SK-N-SH (cell line): ENCODE measurements at regions not wholly inside any gene's neighbourhood (a gene's known extent, or its start where the extent isn't known, plus 50 kb on each side); places are given as distances from the start of the nearest gene placed in this dataset.

Source experiments
- CTCF ChIA-PET: fragments of 300-600, 350-600 bp; formaldehyde crosslinking; extraction: SDS; loops from one replicate; lab custom pipeline; 2021; lab: Yijun Ruan, JAX
- POLR2A ChIA-PET: fragments of 350-600 bp; sonication (Branson Sonifier 250); formaldehyde crosslinking; extraction: SDS; loops from one replicate; lab custom pipeline; 2020; ENCODE audit warnings: antibody characterized with exemption, inconsistent platforms; lab: Yijun Ruan, JAX
- DNase-seq: peaks from one replicate; pipeline ENCODE4 v3.0.0; 2012
- H2AFZ ChIP-seq: fragments of 200-600 bp; sonication (generic); 2 replicates; pipeline ENCODE4 v1.8.1; 2016; ENCODE audit warnings: antibody characterized with exemption, mild to moderate bottlenecking, low read depth
- H3F3A ChIP-seq: fragments of 200-600 bp; sonication (generic); replicated peaks from 2 replicates; pipeline ENCODE3; 2016; ENCODE audit warnings: antibody characterized with exemption, mild to moderate bottlenecking; ENCODE audit not compliant: insufficient read depth
- H3K27ac ChIP-seq, 2 experiments: fragments of 200-500 bp in 1 of 2; fragments of 200-600 bp in 1 of 2; sonication (Bioruptor generic) in 1 of 2; sonication (generic), shearing (Covaris generic) in 1 of 2; 2 replicates each; pipeline versions ENCODE4 v1.5.1 to v1.6.1; 2014 to 2016; ENCODE audit warnings: low read depth in 2 of 2, inconsistent platforms in 1 of 2, low read length in 1 of 2, mild to moderate bottlenecking in 1 of 2, mixed read lengths in 1 of 2
- H3K27me3 ChIP-seq: fragments of 200-600 bp; sonication (generic), shearing (Covaris generic); 2 replicates; pipeline ENCODE4 v1.6.1; 2016; ENCODE audit warnings: mixed run types; ENCODE audit not compliant: insufficient read depth
- H3K36me3 ChIP-seq, 2 experiments: fragments of 200-500 bp in 1 of 2; fragments of 200-600 bp in 1 of 2; sonication (Bioruptor generic) in 1 of 2; sonication (generic) in 1 of 2; replicated peaks in 1 of 2; 2 replicates each; pipeline versions ENCODE3 to v1.5.1; 2014 to 2016; ENCODE audit warnings: low read length in 1 of 2, mild to moderate bottlenecking in 1 of 2; ENCODE audit not compliant: insufficient read depth in 2 of 2, control insufficient read depth in 1 of 2
- H3K4me1 ChIP-seq, 2 experiments: fragments of 200-500 bp in 1 of 2; fragments of 200-600 bp in 1 of 2; sonication (Bioruptor generic) in 1 of 2; sonication (generic), shearing (Covaris generic) in 1 of 2; 2 replicates each; pipeline versions ENCODE4 v1.5.1 to v1.6.1; 2014 to 2016; ENCODE audit warnings: low read depth in 1 of 2, low read length in 1 of 2, mixed run types in 1 of 2; ENCODE audit not compliant: insufficient read depth in 2 of 2, control insufficient read depth in 1 of 2
- H3K4me2 ChIP-seq: fragments of 200-600 bp; sonication (generic), shearing (Covaris generic); 2 replicates; pipeline ENCODE4 v1.6.1; 2017; ENCODE audit warnings: mixed run types
- H3K4me3 ChIP-seq, 2 experiments: fragments of 200-500 bp in 1 of 2; fragments of 200-600 bp in 1 of 2; sonication (Bioruptor generic) in 1 of 2; sonication (generic), shearing (Covaris generic) in 1 of 2; 2 replicates each; pipeline versions ENCODE4 v1.5.1 to v1.8.1; 2014 to 2016; ENCODE audit warnings: low read depth in 2 of 2, inconsistent platforms in 1 of 2, low read length in 1 of 2, mild to moderate bottlenecking in 1 of 2, mixed read lengths in 1 of 2, moderate library complexity in 1 of 2
- H3K79me2 ChIP-seq: fragments of 200-600 bp; sonication (generic); 2 replicates; pipeline ENCODE4 v1.8.1; 2017; ENCODE audit warnings: mild to moderate bottlenecking; ENCODE audit not compliant: insufficient read depth
- H3K9ac ChIP-seq: fragments of 200-600 bp; sonication (generic); 2 replicates; pipeline ENCODE4 v1.6.1; 2017; ENCODE audit warnings: mixed run types
- H3K9me2 ChIP-seq: fragments of 200-600 bp; sonication (generic); 2 replicates; pipeline ENCODE4 v1.6.1; 2017; ENCODE audit warnings: mixed run types
- H3K9me3 ChIP-seq: fragments of 200-600 bp; sonication (generic); 2 replicates; pipeline ENCODE4 v1.6.1; 2017; ENCODE audit warnings: mixed run types, mild to moderate bottlenecking, moderate library complexity
- H4K20me1 ChIP-seq: fragments of 200-600 bp; sonication (generic); 2 replicates; pipeline ENCODE4 v1.6.1; 2017; ENCODE audit warnings: mild to moderate bottlenecking, mixed run types; ENCODE audit not compliant: insufficient read depth
- CTCF ChIP-seq: fragments of 200-600 bp; sonication (generic); IDR thresholded peaks from 2 replicates; pipeline ENCODE4 v1.6.1; 2017; ENCODE audit warnings: antibody characterized with exemption, mild to moderate bottlenecking, moderate library complexity
- EP300 ChIP-seq, 2 experiments: IDR thresholded peaks; 2 replicates each; pipeline versions ENCODE4 v1.4.0 to v1.6.1; 2012; ENCODE audit warnings: borderline replicate concordance in 1 of 2, low read depth in 1 of 2, low read length in 1 of 2
- EZH2phosphoT487 ChIP-seq: fragments of 200-600 bp; sonication (generic); IDR thresholded peaks from 2 replicates; pipeline ENCODE4 v1.6.1; 2017; ENCODE audit warnings: low read depth, mixed run types, mild to moderate bottlenecking, antibody characterized with exemption, moderate library complexity, borderline replicate concordance
- FOSL2 ChIP-seq: IDR thresholded peaks from 2 replicates; pipeline ENCODE4 v1.4.0; 2012; ENCODE audit warnings: low read depth, mild to moderate bottlenecking, moderate library complexity, borderline replicate concordance
- IRF3 ChIP-seq: fragments of 150-350 bp; IDR thresholded peaks from 2 replicates; pipeline ENCODE4 v1.6.1; 2016; ENCODE audit warnings: mild to moderate bottlenecking, low read depth, low read length
- JUND ChIP-seq: IDR thresholded peaks from 2 replicates; pipeline ENCODE4 v1.4.0; 2012
- MAX ChIP-seq: IDR thresholded peaks from 2 replicates; pipeline ENCODE4 v1.4.0; 2012; ENCODE audit warnings: low read depth
- MEF2A ChIP-seq: IDR thresholded peaks from 2 replicates; pipeline ENCODE4 v1.4.0; 2012; ENCODE audit warnings: low read depth, borderline replicate concordance
- MXI1 ChIP-seq: IDR thresholded peaks from 2 replicates; pipeline ENCODE4 v1.6.1; 2012; ENCODE audit warnings: mild to moderate bottlenecking, low read depth, low read length, improper control_type of control experiment
- NRF1 ChIP-seq: IDR thresholded peaks from 2 replicates; pipeline ENCODE4 v1.6.1; 2012; ENCODE audit warnings: low read depth, mild to moderate bottlenecking, low read length
- PBX3 ChIP-seq: IDR thresholded peaks from 2 replicates; pipeline ENCODE4; 2012
- RFX5 ChIP-seq: IDR thresholded peaks from 2 replicates; pipeline ENCODE4 v1.6.1; 2012; ENCODE audit warnings: mild to moderate bottlenecking, improper control_type of control experiment, low read length
- RXRA ChIP-seq: IDR thresholded peaks from 2 replicates; pipeline ENCODE4 v1.4.0; 2012; ENCODE audit warnings: low read depth, mild to moderate bottlenecking, borderline replicate concordance
- SIN3A ChIP-seq: IDR thresholded peaks from 2 replicates; pipeline ENCODE4 v1.6.1; 2012; ENCODE audit warnings: low read depth, mild to moderate bottlenecking, low read length, moderate library complexity, borderline replicate concordance
- SMC3 ChIP-seq: IDR thresholded peaks from 2 replicates; pipeline ENCODE4 v1.6.1; 2012; ENCODE audit warnings: low read depth, low read length, improper control_type of control experiment
- TAF1 ChIP-seq: IDR thresholded peaks from 2 replicates; pipeline ENCODE4 v1.6.1; 2012; ENCODE audit warnings: low read depth, mild to moderate bottlenecking, low read length, moderate library complexity, borderline replicate concordance
- TCF12 ChIP-seq: IDR thresholded peaks from 2 replicates; pipeline ENCODE4 v1.4.0; 2012
- TEAD4 ChIP-seq: IDR thresholded peaks from 2 replicates; pipeline ENCODE4 v1.4.0; 2012; ENCODE audit warnings: mild to moderate bottlenecking, borderline replicate concordance; ENCODE audit not compliant: insufficient read depth
- YY1 ChIP-seq: IDR thresholded peaks from 2 replicates; pipeline ENCODE4 v1.4.0; 2012; ENCODE audit warnings: low read depth, mild to moderate bottlenecking
- TF ChIP-seq, protein P1 (sequence below): IDR thresholded peaks from 2 replicates; pipeline ENCODE4 v1.4.0; 2012; ENCODE audit warnings: low read depth, borderline replicate concordance

- H4K20me1 ChIP-seq, result no peaks in the 10 kb centered on the region
- no peak overlapping the region for H3K9ac ChIP-seq
- peaks cover 0 to 10% of the 10 kb centered on the region in 2 experiments; a peak in 3 of 4 replicates for H3K4me1 ChIP-seq
- no peaks in the 10 kb centered on the region for H3K27me3 ChIP-seq
- no peaks in the 10 kb centered on the region for H3K79me2 ChIP-seq
- H3K9me2 ChIP-seq, result no peaks in the 10 kb centered on the region
- no peaks in the 10 kb centered on the region for H3K9me3 ChIP-seq
- CTCF ChIA-PET, result no interaction called here
- no peak for TF ChIP-seq TCF12
- TF ChIP-seq RFX5, result no peak
- no peak for TF ChIP-seq IRF3
- TF ChIP-seq JUND, result no peak
- TF ChIP-seq SMC3, result no peak
- TF ChIP-seq YY1, result no peak
- no peak for TF ChIP-seq MAX
- TF ChIP-seq TAF1, result no peak
- no peak for TF ChIP-seq TEAD4
- TF ChIP-seq RXRA, result no peak
- TF ChIP-seq EP300 (IDR thresholded peaks at IDR 0.05; ENCODE audit: borderline replicate concordance in 1 of 2, low read depth in 1 of 2, low read length in 1 of 2), result no peak
- TF ChIP-seq, protein P1, sequence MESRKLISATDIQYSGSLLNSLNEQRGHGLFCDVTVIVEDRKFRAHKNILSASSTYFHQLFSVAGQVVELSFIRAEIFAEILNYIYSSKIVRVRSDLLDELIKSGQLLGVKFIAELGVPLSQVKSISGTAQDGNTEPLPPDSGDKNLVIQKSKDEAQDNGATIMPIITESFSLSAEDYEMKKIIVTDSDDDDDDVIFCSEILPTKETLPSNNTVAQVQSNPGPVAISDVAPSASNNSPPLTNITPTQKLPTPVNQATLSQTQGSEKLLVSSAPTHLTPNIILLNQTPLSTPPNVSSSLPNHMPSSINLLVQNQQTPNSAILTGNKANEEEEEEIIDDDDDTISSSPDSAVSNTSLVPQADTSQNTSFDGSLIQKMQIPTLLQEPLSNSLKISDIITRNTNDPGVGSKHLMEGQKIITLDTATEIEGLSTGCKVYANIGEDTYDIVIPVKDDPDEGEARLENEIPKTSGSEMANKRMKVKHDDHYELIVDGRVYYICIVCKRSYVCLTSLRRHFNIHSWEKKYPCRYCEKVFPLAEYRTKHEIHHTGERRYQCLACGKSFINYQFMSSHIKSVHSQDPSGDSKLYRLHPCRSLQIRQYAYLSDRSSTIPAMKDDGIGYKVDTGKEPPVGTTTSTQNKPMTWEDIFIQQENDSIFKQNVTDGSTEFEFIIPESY, result no peak
- TF ChIP-seq FOSL2, result no peak
- no peak for TF ChIP-seq SIN3A
- no peak for TF ChIP-seq PBX3
- TF ChIP-seq MEF2A, result no peak
- TF ChIP-seq EZH2phosphoT487, result no peak
- no peak for TF ChIP-seq MXI1
- TF ChIP-seq CTCF, result no peak
- no peak for TF ChIP-seq NRF1
- peaks cover 0 to 4% of the 10 kb centered on the region in 2 experiments for H3K36me3 ChIP-seq
- no peak overlapping the region for H3K4me2 ChIP-seq
- DNase-seq, result no peak
- H3K27ac ChIP-seq, result no peak overlapping the region
- no peak overlapping the region for H3K4me3 ChIP-seq
- POLR2A ChIA-PET, result no interaction called here
- H3F3A ChIP-seq, result peaks cover 30% of the 10 kb centered on the region
- H2AFZ ChIP-seq, result no peak overlapping the region
These were observed 115.7 kb upstream of the PMFBP1 start for GRCh38 chr16:72287649-72288048.
